ENCODE measurements at regions not wholly inside any gene's neighbourhood (a gene's known extent, or its start where the extent isn't known, plus 50 kb on each side); places are given as distances from the start of the nearest gene placed in this dataset.

- H3K4me1 Mint-ChIP-seq: no peaks in the 10 kb centered on the region
- H3K27me3 Mint-ChIP-seq: peaks cover 6% of the 10 kb centered on the region
- H3K27ac Mint-ChIP-seq: no peak overlapping the region
- H3K9me3 Mint-ChIP-seq: no peaks in the 10 kb centered on the region
- no peak overlapping the region for H3K4me3 Mint-ChIP-seq
- no peak for ATAC-seq
- H3K36me3 Mint-ChIP-seq: no peaks in the 10 kb centered on the region
These were observed 121.4 kb upstream of the MAFB start for GRCh38 chr20:40810332-40811000.

- Mint-ChIP-seq H3K9me3 (no peaks in the 10 kb centered on the region), H3K27me3 (peaks cover under 1% of the 10 kb centered on the region), H3K27ac (no peak overlapping the region), H3K4me1 (no peaks in the 10 kb centered on the region), H3K36me3 (no peaks in the 10 kb centered on the region), H3K4me3 (no peak overlapping the region)
- ATAC-seq: no peak
These were observed 122.0 kb upstream of the MAFB start for GRCh38 chr20:40811004-40811403.

GRCh38 chr20:40811660-40812414 is 122.8 kb upstream of the MAFB start:
- Mint-ChIP-seq H3K4me3 (no peak overlapping the region), H3K9me3 (no peaks in the 10 kb centered on the region), H3K27me3 (no peaks in the 10 kb centered on the region), H3K27ac (no peak overlapping the region), H3K36me3 (no peaks in the 10 kb centered on the region), H3K4me1 (no peaks in the 10 kb centered on the region)
- no peak for ATAC-seq

- Mint-ChIP-seq H3K4me1 (no peaks in the 10 kb centered on the region), H3K9me3 (no peaks in the 10 kb centered on the region), H3K36me3 (no peaks in the 10 kb centered on the region), H3K4me3 (no peak overlapping the region), H3K27ac (no peak overlapping the region), H3K27me3 (no peaks in the 10 kb centered on the region)
- no peak for ATAC-seq
These were observed 123.4 kb upstream of the MAFB start for GRCh38 chr20:40812415-40812925.

GRCh38 chr20:40813029-40813431 is 124.0 kb upstream of the MAFB start:
- H3K27me3 Mint-ChIP-seq: no peaks in the 10 kb centered on the region
- H3K27ac Mint-ChIP-seq: no peak overlapping the region
- no peaks in the 10 kb centered on the region for H3K4me1 Mint-ChIP-seq
- H3K36me3 Mint-ChIP-seq: no peaks in the 10 kb centered on the region
- no peak for ATAC-seq
- H3K9me3 Mint-ChIP-seq: no peaks in the 10 kb centered on the region
- no peak overlapping the region for H3K4me3 Mint-ChIP-seq

- H3K9me3 Mint-ChIP-seq: no peaks in the 10 kb centered on the region
- H3K27me3 Mint-ChIP-seq: no peaks in the 10 kb centered on the region
- no peak for ATAC-seq
- no peak overlapping the region for H3K4me3 Mint-ChIP-seq
- H3K36me3 Mint-ChIP-seq: no peaks in the 10 kb centered on the region
- H3K4me1 Mint-ChIP-seq: no peaks in the 10 kb centered on the region
- no peak overlapping the region for H3K27ac Mint-ChIP-seq
These were observed 124.9 kb upstream of the MAFB start for GRCh38 chr20:40813708-40814630.

- Mint-ChIP-seq H3K4me1 (no peaks in the 10 kb centered on the region), H3K9me3 (no peaks in the 10 kb centered on the region), H3K4me3 (no peak overlapping the region), H3K27me3 (no peaks in the 10 kb centered on the region), H3K36me3 (no peaks in the 10 kb centered on the region), H3K27ac (no peak overlapping the region)
- ATAC-seq: no peak
These were observed 125.6 kb upstream of the MAFB start for GRCh38 chr20:40814631-40814960.

- no peaks in the 10 kb centered on the region for H3K27me3 Mint-ChIP-seq
- H3K36me3 Mint-ChIP-seq: no peaks in the 10 kb centered on the region
- no peak for ATAC-seq
These were observed 126.4 kb upstream of the MAFB start for GRCh38 chr20:40815156-40816038.

GRCh38 chr20:40816039-40816352 is 127.0 kb upstream of the MAFB start:
- no peaks in the 10 kb centered on the region for H3K9me3 Mint-ChIP-seq
- no peaks in the 10 kb centered on the region for H3K27me3 Mint-ChIP-seq
- H3K27ac Mint-ChIP-seq: no peak overlapping the region
- no peaks in the 10 kb centered on the region for H3K36me3 Mint-ChIP-seq
- H3K4me1 Mint-ChIP-seq: no peaks in the 10 kb centered on the region
- no peak overlapping the region for H3K4me3 Mint-ChIP-seq
- no peak for ATAC-seq

More at GRCh38 chr20:40815156-40816038, 126.4 kb upstream of the MAFB start:
- no peaks in the 10 kb centered on the region for H3K9me3 Mint-ChIP-seq
- H3K4me1 Mint-ChIP-seq: no peaks in the 10 kb centered on the region
- H3K27ac Mint-ChIP-seq: no peak overlapping the region
- H3K4me3 Mint-ChIP-seq: no peak overlapping the region

GRCh38 chr20:40821429-40821828 is 132.4 kb upstream of the MAFB start:
- Mint-ChIP-seq H3K27me3 (peaks cover 16% of the 10 kb centered on the region), H3K36me3 (no peaks in the 10 kb centered on the region), H3K27ac (no peak overlapping the region), H3K9me3 (peaks cover 9% of the 10 kb centered on the region), H3K4me3 (no peak overlapping the region), H3K4me1 (no peaks in the 10 kb centered on the region)
- no peak for ATAC-seq

GRCh38 chr20:40826699-40827098 is 137.7 kb upstream of the MAFB start:
- H3K9me3 Mint-ChIP-seq: peaks cover 9% of the 10 kb centered on the region
- no peaks in the 10 kb centered on the region for H3K4me1 Mint-ChIP-seq
- H3K27me3 Mint-ChIP-seq: peaks cover 16% of the 10 kb centered on the region
- no peak overlapping the region for H3K27ac Mint-ChIP-seq
- no peaks in the 10 kb centered on the region for H3K36me3 Mint-ChIP-seq
- no peak for ATAC-seq
- H3K4me3 Mint-ChIP-seq: no peak overlapping the region

GRCh38 chr20:40835321-40835720 is 146.3 kb upstream of the MAFB start:
- H3K9me3 Mint-ChIP-seq: peaks cover 8% of the 10 kb centered on the region
- no peak overlapping the region for H3K27ac Mint-ChIP-seq
- no peak for ATAC-seq
- peaks cover 26% of the 10 kb centered on the region for H3K27me3 Mint-ChIP-seq
- H3K4me1 Mint-ChIP-seq: no peaks in the 10 kb centered on the region
- H3K36me3 Mint-ChIP-seq: no peaks in the 10 kb centered on the region
- H3K4me3 Mint-ChIP-seq: no peak overlapping the region

- H3K27ac Mint-ChIP-seq: no peak overlapping the region
- H3K27me3 Mint-ChIP-seq: peaks cover 33% of the 10 kb centered on the region
- H3K4me3 Mint-ChIP-seq: no peak overlapping the region
- H3K9me3 Mint-ChIP-seq: peaks cover 10% of the 10 kb centered on the region
- no peaks in the 10 kb centered on the region for H3K36me3 Mint-ChIP-seq
- ATAC-seq: no peak
- H3K4me1 Mint-ChIP-seq: no peaks in the 10 kb centered on the region
These were observed 149.5 kb upstream of the MAFB start for GRCh38 chr20:40838509-40838908.

- peaks cover 3% of the 10 kb centered on the region for H3K9me3 Mint-ChIP-seq
- no peak overlapping the region for H3K4me3 Mint-ChIP-seq
- no peak overlapping the region for H3K27ac Mint-ChIP-seq
- no peak for ATAC-seq
- no peaks in the 10 kb centered on the region for H3K4me1 Mint-ChIP-seq
- peaks cover 41% of the 10 kb centered on the region for H3K27me3 Mint-ChIP-seq
- no peaks in the 10 kb centered on the region for H3K36me3 Mint-ChIP-seq
These were observed 154.2 kb upstream of the MAFB start for GRCh38 chr20:40843251-40843650.

- H3K4me1 Mint-ChIP-seq: no peaks in the 10 kb centered on the region
- peaks cover 3% of the 10 kb centered on the region for H3K9me3 Mint-ChIP-seq
- H3K27me3 Mint-ChIP-seq: peaks cover 40% of the 10 kb centered on the region
- no peak for ATAC-seq
- H3K36me3 Mint-ChIP-seq: no peaks in the 10 kb centered on the region
- H3K27ac Mint-ChIP-seq: no peak overlapping the region
- H3K4me3 Mint-ChIP-seq: no peak overlapping the region
These were observed 155.3 kb upstream of the MAFB start for GRCh38 chr20:40844332-40844731.
